HG03565 (cell line): ENCODE measurements at regions not wholly inside any gene's neighbourhood (a gene's known extent, or its start where the extent isn't known, plus 50 kb on each side); places are given as distances from the start of the nearest gene placed in this dataset.
A peak's percentile ranks its signal among the peaks of the same experiment; 100 is the strongest.
"Not testable (repeated sequence)": the region's sequence is repeated elsewhere in the genome, so short reads cannot be mapped to it uniquely, and the experiment has no call there.

ENCODE experiments used
- ATAC-seq: cut with Tn5 transposase; IDR thresholded peaks from one replicate; pipeline ENCODE4 v1.9.1; 2021; ENCODE audit warnings: mild to moderate bottlenecking, moderate library complexity; ENCODE audit not compliant: unreplicated experiment

DNA sequence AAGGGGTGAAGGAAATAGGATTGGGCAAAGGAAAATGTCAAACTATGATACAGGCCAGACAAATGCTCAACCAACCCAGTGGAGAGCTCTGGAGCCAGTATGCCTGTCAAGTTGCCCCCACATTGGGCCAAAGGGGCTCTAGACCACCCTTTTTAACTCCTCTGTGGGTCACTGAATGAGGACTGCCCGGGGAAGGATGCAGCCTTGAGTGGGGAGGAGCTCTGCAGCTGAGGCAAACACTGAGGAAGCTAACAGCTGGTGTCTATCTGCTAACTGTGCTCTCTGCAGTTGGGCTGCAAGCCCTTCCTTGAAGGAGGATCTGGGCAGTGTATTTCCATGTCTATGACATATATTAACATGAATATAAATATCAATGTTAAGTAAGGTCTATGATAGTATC, 98.4 kb upstream of the PRSS16 start:
- no peak for ATAC-seq

GRCh38 chr6:27154696-27155095, 92.8 kb upstream of the PRSS16 start:
- no peak for ATAC-seq

DNA sequence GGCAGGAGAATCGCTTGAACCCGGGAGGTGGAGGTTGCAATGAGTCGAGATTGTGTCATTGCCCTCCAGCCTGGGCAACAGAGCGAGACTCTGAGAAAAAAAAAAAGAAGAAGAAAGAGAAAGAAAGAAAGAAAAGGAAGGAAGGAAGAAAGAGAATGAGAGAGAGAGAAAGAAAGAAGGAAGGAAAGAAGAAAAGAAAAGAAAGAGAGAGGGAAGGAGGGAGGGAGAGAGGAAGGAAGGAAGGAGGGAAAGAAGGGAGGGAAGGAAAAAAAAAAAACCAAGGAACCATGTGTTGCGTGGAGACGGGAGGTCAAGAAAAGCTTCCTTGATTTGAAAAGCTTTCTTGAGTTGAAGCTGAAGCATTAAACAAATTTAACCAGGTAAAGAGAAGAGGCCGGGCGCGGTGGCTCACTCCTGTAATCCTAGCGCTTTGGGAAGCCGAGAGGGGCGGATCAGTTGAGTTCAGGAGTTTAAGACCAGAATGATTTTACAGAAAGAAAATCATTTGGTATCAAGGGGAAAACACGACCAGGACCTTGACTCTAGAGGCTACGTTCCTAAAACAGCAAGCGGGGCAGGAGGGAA, 90.5 kb upstream of the PRSS16 start:
- ATAC-seq, result no peak

- no peak for ATAC-seq
These were observed 89.8 kb upstream of the PRSS16 start for GRCh38 chr6:27157459-27158315.

DNA sequence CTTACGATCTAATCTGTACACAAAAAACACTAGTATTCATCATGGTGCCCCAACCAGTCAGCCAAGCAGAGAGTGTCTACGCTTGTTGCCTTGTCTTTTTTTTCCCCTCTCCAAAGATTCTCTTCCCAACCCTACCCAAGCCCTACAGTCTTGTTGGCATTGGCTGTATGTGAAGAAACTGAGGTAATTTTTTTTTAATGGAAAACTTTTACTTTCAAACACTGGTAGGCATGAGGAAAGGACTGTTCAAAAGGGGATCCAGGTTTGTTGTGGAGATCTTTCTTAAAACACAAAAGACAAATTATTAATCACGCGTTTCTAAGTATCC, 89.2 kb upstream of the PRSS16 start:
- ATAC-seq, result no peak

DNA sequence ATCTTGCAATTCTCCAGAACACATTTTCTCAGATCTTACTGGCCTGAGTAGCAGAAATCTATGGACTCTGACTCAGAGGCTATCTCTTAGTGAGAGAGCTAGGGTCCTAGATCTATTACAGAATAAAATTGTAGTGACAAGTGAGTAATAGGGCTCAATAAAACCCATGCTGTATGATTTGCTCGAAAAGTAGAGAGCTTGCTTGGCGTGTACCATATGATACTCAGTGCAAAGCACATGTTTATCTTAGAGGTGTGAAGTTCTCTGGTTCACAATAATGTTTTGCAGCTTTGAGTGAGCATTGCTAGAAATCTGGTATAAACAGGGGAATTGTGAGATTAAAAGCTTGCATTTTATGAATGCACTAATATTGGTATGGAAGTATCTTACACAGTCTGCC, 87.8 kb upstream of the PRSS16 start:
- ATAC-seq, result no peak

- no peak for ATAC-seq
These were observed 86.4 kb upstream of the PRSS16 start for GRCh38 chr6:27161115-27161514.

DNA sequence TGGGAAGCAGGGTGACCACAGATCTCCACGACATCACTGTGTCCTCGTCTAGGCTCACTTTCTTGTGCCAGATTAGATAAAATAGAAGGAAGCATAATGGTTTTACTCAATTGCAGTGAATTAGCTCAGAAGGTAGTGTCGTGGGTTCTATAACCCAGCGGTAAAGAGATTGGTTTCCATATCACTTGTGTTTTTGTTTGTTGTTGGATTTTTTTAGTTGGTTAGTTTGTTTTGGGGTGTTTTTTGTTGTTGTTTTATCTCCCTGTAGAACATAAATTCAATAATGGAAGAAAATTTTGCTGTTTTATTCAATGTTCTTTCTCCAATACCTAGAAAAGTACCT, 85.9 kb upstream of the PRSS16 start:
- ATAC-seq, result no peak

DNA sequence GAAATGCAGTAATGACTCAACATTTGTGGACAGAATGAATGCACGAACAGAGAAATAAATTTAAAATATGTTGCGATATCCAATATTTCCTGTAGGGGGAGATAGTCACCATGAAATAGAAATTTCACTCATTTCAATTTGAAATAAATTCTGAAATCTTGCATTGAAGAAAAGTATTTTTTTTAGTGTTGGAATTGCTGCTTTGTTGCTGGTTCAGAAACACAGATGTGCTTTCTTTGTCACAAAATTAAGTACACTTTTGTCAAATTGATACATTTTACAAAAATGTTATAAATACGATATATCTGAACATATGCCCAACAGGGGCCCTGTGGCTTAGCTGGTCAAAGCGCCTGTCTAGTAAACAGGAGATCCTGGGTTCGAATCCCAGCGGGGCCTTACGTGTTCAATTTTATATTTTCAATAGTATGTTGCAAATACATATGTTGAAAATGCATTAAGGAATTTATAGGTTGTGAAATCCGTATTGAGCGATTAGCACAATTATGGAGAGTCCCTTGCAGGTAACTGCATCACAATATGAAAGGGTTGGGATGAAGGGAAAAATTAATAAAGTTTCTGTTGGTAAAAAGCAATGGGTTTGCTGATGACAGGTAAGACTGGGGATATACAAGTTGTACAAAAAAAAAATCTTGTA, 85.4 kb upstream of the PRSS16 start:
- no peak for ATAC-seq

- no peak for ATAC-seq
These were observed 83.7 kb upstream of the PRSS16 start for GRCh38 chr6:27163834-27164233.

GRCh38 chr6:27168108-27168507, 79.4 kb upstream of the PRSS16 start:
- ATAC-seq, result no peak

DNA sequence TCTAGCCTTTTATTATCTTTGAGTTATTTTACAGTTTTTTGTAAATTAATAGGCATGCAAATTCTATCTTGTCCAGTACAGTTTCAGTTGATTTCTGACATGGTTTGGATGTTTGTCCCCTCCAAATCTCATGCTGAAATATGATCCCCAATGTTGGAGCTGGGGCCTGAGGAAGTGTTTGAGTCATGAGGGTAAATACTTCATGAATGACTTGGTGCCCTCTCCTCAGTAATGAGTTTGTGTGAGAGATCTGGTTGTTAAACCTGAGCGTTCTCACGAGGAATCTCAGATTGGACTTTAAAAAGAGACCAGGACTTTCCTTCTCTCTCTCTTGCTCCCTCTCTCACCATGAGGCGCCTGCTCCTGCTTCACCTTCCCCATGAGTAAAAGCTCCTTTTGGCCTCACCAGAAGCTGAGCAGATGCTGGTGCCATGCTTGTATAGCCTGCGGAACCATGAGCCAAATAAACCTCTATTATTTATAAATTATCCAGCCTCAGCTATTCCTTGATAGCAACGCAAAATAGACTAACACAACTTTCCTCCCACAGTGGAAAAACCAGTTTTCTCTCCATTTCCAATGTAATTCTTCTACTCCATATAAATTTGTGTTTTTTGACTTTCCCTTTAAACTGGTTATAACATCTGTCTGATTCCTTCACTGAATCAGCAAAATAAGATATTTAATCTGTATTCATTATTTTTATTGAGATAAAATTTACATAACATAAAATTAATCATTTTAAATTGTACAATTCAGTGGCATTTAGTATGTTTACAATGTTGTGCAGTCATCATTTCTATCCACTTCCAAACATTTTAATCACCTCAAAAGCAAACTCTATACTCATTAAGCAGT, 78.7 kb upstream of the PRSS16 start:
- no peak for ATAC-seq

GRCh38 chr6:27172524-27173231, 74.8 kb upstream of the PRSS16 start:
- not testable (repeated sequence) for ATAC-seq

DNA sequence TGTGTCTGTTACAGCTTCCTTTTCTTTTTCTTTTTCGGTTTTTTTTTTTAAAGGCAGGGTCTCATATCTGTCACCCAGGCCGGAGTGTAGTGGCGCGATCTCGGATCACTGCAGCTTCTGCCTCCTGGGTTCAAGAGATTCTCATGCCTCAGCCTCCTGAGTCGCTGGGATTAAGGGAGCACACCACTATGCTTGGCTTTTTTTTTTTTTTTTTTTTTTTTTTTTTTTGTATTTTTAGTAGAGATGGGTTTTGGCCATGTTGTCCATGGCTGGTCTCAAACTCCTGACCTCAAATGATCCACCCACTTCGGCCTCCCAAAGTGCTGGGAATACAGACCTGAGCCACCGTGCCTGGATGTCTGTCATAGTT, 74.3 kb upstream of the PRSS16 start:
- not testable (repeated sequence) for ATAC-seq

GRCh38 chr6:27174958-27175357, 72.5 kb upstream of the PRSS16 start:
- no peak for ATAC-seq

DNA sequence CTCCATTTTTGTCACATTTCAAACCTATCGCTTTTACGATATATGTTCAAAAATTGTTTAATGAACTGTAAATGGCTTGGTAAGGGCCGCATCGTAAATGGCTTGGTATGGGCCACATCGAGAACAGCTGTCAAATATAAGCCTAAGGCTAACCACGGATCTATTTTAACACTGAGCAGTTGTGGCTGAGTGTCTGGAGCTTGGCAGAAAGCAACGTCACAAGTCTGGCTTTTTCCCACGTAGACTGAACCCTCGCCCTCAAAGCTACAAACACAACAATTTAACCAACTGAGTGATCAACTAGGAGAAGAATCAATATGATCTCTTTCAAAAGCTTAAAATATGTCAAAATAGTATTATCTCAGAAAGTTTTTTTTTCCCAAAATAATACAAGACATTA, 71.4 kb upstream of the PRSS16 start:
- ATAC-seq, result no peak

GRCh38 chr6:27176523-27177484, 70.7 kb upstream of the PRSS16 start:
- peak; percentile 21 for ATAC-seq

DNA sequence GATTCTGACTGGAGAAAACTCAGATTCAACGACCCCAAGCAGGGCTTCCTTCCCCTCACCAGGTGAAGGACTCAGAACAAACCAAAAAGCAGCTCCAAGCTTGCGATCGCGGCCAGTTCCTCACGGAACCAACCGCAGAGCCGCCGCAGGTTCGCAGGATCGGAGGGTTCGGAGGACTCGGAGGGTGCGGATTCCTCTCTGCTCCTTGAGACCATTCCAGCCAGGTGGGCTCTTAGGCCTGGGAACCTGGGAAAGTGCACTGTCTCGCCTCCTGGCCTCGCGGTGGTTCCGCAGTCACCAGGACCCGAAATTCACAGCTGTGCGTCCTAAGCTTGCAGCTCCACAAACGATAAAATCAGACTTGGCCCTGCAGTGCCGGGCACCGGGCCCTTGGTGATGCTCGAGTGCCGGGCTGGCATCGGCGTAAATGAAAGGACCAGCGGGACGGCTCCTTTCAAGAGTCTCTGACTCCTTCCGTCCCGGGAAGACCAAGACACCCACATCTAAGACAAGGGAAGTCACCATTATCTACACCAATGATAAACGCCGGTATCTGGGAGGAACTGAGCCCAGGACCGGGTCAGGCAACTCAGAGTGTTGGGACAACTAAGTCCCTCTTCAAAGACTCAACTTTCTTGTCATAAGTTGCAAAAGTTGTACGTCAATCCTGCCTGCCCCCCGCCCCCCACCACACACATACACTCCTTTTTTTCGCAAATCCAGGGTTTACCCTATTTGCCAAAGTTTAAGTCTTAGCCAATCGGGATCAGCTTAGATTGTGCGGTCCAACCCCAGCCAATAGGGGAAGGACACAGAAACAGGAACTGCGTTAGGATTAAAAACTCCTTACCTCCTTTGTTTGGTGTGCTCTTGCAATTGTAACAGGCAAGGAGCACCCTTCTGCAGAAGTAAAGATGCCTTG, 69.8 kb upstream of the PRSS16 start:
- ATAC-seq, result peak; percentile 61

DNA sequence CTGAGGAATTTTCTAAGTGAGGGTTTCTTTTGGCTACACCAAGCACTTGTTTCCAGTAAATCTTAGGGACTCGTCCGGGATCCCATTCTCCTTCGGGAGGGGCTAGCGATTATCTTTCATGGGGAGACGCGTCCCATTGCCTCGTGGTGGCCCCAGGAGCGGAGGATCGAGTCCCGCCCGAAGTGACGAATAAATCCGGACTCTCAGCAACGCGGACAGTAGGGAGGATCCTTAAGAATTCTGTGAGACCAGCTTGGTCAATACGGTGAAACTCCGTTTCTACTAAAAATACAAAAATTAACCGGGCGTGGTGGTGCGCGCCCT, 69.1 kb upstream of the PRSS16 start:
- ATAC-seq, result no peak
